Lower leg skin (tissue), 4 donors: ENCODE measurements at regions not wholly inside any gene's neighbourhood (a gene's known extent, or its start where the extent isn't known, plus 50 kb on each side); places are given as distances from the start of the nearest gene placed in this dataset.

Source experiments
- DNase-seq, 2 donors: peaks; one replicate each; pipeline ENCODE4 v3.0.0-alpha.2; 2019; ENCODE audit warnings: low spot score in 2 of 2
- H3K4me3 ChIP-seq: fragments of 200-600 bp; sonication (generic); 2 replicates; pipeline ENCODE4 v1.5.1; 2017; ENCODE audit warnings: mild to moderate bottlenecking, low read depth; ENCODE audit not compliant: poor library complexity, severe bottlenecking
- CTCF ChIP-seq, 3 donors: fragments of 450-650 bp; IDR thresholded peaks; one replicate each; pipeline ENCODE4 v1.5.1; 2016; ENCODE audit warnings: antibody characterized with exemption in 3 of 3, mild to moderate bottlenecking in 3 of 3, moderate library complexity in 2 of 3
- POLR2A ChIP-seq, 2 donors: fragments of 450-650 bp; IDR thresholded peaks; one replicate each; pipeline ENCODE4 v1.6.1; 2016 to 2017; ENCODE audit warnings: antibody characterized with exemption in 2 of 2, mild to moderate bottlenecking in 1 of 2, moderate library complexity in 1 of 2
- WGBS, 2 donors: methylation state at CpG; one replicate each; pipeline ENCODE4 v1.1.5; 2018; 5-methylcytosine and 5-hydroxymethylcytosine counted together
- intact Hi-C: fragments of 100-400 bp; cut with DNase I; formaldehyde crosslinking; loops from one replicate; pipeline ENCODE4 v1.15.0; 2023; ENCODE audit warnings: low total_unique reads

GRCh38 chr18:46318356-46318755 is 214.2 kb downstream of the HAUS1 start:
- no peak overlapping the region for H3K4me3 ChIP-seq
- WGBS, 2 donors, result 86 to 91% methylated on average over 5 of the region's 5 CpGs
- DNase-seq, result peak in 1 of 2 donors; percentile 83
- intact Hi-C loops, result no loop called here
- no peak for TF ChIP-seq POLR2A (IDR thresholded peaks at IDR 0.05)
- TF ChIP-seq CTCF (IDR thresholded peaks at IDR 0.05), result no peak

GRCh38 chr18:46319783-46320182 is 215.6 kb downstream of the HAUS1 start:
- no peak for DNase-seq
- intact Hi-C loops, result no loop called here
- no peak overlapping the region for H3K4me3 ChIP-seq
- TF ChIP-seq POLR2A (IDR thresholded peaks at IDR 0.05), result no peak
- TF ChIP-seq CTCF (IDR thresholded peaks at IDR 0.05), result no peak
- WGBS, 2 donors, result 74 to 79% methylated on average over 1 of the region's 1 CpG

- no peak overlapping the region for H3K4me3 ChIP-seq
- 93 to 96% methylated on average over 4 of the region's 4 CpGs for WGBS, 2 donors
- TF ChIP-seq CTCF (IDR thresholded peaks at IDR 0.05) (no peak), POLR2A (IDR thresholded peaks at IDR 0.05) (no peak)
- DNase-seq, result no peak
- intact Hi-C loops, result no loop called here
These were observed 216.1 kb downstream of the HAUS1 start for GRCh38 chr18:46320297-46320696.

- no peak for TF ChIP-seq POLR2A (IDR thresholded peaks at IDR 0.05)
- no peak for TF ChIP-seq CTCF (IDR thresholded peaks at IDR 0.05)
- 77 to 78% methylated on average over 3 of the region's 3 CpGs for WGBS, 2 donors
- intact Hi-C loops, result no loop called here
- no peak overlapping the region for H3K4me3 ChIP-seq
- no peak for DNase-seq
These were observed 216.9 kb downstream of the HAUS1 start for GRCh38 chr18:46320928-46321711.

- WGBS, 2 donors, result 60 to 76% methylated on average over 5 of the region's 5 CpGs
- TF ChIP-seq POLR2A (IDR thresholded peaks at IDR 0.05) (no peak), CTCF (IDR thresholded peaks at IDR 0.05) (no peak)
- no peak for DNase-seq
- no peak overlapping the region for H3K4me3 ChIP-seq
- intact Hi-C loops, result no loop called here
These were observed 217.8 kb downstream of the HAUS1 start for GRCh38 chr18:46321955-46322354.
